ENCODE measurements at regions not wholly inside any gene's neighbourhood (a gene's known extent, or its start where the extent isn't known, plus 50 kb on each side); places are given as distances from the start of the nearest gene placed in this dataset.

GRCh38 chr12:92045852-92046251, 99.8 kb downstream of the BTG1 start:
- TF ChIP-seq CTCF (IDR thresholded peaks at IDR 0.05) = no peak
- TF ChIP-seq POLR2A (IDR thresholded peaks at IDR 0.05) = no peak
- TF ChIP-seq POLR2AphosphoS5 (IDR thresholded peaks at IDR 0.05) = no peak
